ENCODE measurements at regions not wholly inside any gene's neighbourhood (a gene's known extent, or its start where the extent isn't known, plus 50 kb on each side); places are given as distances from the start of the nearest gene placed in this dataset.

DNA sequence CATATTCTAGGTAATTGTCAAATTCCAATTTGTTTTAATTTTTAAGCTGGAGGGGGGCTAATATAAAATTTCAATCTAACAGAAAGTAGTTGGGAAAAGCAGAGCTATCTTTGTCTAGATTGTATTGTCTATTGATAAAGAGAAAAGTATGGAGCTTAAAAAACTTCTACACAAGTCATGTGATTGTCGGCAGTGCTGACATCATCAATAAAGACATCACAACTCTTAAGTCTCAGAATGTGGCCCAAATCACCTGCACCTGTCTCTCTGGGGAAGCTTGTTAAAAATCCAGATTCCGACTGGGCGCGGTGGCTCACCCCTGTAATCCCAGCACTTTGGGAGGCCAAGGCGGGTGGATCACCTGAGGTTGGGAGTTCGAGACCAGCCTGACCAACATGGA lies 333.8 kb downstream of the RASEF start:
- no peak for TF ChIP-seq POLR2A (IDR thresholded peaks at IDR 0.05)
- TF ChIP-seq, protein P1, sequence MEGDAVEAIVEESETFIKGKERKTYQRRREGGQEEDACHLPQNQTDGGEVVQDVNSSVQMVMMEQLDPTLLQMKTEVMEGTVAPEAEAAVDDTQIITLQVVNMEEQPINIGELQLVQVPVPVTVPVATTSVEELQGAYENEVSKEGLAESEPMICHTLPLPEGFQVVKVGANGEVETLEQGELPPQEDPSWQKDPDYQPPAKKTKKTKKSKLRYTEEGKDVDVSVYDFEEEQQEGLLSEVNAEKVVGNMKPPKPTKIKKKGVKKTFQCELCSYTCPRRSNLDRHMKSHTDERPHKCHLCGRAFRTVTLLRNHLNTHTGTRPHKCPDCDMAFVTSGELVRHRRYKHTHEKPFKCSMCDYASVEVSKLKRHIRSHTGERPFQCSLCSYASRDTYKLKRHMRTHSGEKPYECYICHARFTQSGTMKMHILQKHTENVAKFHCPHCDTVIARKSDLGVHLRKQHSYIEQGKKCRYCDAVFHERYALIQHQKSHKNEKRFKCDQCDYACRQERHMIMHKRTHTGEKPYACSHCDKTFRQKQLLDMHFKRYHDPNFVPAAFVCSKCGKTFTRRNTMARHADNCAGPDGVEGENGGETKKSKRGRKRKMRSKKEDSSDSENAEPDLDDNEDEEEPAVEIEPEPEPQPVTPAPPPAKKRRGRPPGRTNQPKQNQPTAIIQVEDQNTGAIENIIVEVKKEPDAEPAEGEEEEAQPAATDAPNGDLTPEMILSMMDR (IDR thresholded peaks at IDR 0.05) = no peak
- no peak for TF ChIP-seq POLR2AphosphoS5 (IDR thresholded peaks at IDR 0.05)

Measured in breast epithelium (tissue), 3 donors.